Stimulated activated naive CD4-positive, alpha-beta T cell treated with Interleukin-2 at 50 U/mL for 16 hours (primary cell): ENCODE measurements at regions not wholly inside any gene's neighbourhood (a gene's known extent, or its start where the extent isn't known, plus 50 kb on each side); places are given as distances from the start of the nearest gene placed in this dataset.

Experiments used
- DNase-seq: peaks from one replicate; lab custom pipeline; 2025; lab: John Stamatoyannopoulos, UW

DNA sequence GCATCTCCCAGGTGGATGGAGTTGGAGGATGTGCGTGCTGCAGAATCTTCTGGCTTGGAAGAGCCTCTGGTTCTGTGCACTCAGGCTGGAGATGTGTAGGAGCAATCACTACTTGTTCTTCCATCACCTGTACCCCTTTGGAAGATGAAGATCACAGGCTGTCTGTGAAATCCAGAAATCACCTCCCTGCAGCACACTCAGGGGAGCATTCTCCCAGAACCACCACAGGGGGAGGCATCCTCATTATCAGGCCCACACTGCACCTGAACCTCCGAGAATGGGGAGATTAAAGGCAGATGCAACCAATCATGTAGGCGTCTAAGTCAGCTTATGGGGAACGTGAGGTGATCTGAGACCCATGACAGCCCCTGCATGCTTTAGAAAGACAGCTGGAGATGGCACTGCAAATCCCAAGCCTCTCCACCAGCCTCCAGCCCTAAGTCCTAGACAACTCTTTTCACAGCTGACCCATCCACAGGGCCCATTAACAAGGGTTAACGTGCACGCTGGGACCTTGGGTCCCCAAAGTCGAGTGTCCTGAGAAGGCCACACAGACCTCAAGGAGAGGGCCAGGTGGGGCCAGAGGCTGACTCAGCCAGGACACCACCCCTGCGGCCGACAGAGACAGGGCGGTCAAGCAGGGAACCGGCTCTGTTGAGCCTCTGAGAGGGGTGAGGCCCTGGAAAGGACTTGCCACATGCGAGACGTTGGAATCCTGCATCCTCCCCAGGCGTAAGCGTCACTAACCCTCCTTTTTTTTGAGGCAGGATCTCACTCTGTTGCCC, 314.9 kb downstream of the EIPR1 start:
- no peak for DNase-seq

- DNase-seq = no peak
Measured at GRCh38 chr2:3060049-3060448, 317.6 kb downstream of the EIPR1 start.

GRCh38 chr2:3059141-3059925, 318.3 kb downstream of the EIPR1 start:
- DNase-seq = no peak

DNA sequence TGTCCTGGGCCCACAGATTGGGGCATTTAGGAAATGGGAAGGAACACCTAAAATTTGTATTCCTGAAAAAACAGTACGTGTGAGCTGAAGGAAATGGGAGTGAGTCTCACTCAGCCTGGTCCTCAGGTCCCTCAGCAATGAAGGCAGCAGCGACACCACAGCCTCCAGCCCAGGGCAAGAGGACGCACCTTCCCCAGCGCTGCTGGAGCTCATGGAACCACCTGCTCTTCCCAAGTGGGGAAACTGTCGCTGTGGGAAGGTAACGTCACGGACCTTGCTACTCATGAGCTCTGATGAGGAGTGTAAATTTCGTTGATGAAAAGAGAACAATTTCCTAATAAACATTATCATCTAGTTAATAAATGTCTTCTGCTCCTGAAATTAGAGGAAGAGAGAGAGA, 323.6 kb downstream of the EIPR1 start:
- DNase-seq = no peak

DNA sequence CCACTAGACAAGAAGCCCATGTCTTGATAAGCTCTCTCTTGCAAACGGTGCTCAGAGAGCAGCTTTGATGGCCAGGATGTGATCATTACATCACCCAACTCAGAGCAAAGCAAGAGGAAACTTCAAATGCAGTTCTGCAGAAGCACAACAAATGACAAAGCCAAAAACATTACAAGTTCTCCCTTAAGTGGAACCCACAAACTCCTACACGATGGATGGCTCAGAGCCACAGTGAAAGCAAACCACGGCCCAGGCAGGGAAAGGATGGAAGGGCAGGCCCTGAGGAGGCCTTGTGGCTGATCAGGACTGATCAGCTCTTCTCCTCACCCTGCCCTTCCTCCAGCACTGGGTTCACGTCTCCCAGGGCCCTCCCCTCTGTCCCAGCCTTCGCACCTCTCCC, 326.4 kb downstream of the EIPR1 start:
- no peak for DNase-seq

DNA sequence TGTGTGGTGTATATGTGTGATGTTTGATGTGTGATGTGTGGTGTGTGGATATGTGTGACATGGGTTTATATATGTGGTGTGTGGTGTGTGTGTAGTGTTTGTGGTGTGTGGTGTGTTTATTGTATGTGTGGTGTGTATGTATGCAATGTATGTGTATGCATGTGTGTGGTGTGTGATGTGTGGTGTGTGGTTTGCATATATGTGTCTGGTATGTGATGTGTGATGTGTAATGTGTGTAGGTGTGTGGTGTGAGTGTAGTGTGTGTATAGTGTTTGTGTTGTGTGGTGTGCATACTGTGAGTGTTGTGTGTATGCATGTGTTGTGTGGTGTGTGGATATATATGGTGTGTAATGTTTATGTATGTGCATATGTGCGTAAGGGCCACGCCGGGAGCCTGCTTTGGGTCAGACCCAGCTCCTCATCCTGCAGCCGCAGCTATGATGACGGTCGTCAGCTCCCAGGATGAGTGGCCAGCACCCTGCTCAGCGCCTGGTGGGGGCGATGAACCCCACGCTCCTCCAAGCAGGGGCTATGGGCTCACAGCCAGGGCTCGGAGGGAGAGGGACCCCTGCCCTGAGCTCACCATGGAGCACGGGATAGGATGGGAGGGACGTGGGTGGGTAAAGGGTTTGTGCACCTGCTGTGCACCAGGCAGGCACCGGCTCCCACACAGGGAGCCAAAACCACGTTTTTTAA, 331.3 kb downstream of the EIPR1 start:
- DNase-seq = no peak

DNA sequence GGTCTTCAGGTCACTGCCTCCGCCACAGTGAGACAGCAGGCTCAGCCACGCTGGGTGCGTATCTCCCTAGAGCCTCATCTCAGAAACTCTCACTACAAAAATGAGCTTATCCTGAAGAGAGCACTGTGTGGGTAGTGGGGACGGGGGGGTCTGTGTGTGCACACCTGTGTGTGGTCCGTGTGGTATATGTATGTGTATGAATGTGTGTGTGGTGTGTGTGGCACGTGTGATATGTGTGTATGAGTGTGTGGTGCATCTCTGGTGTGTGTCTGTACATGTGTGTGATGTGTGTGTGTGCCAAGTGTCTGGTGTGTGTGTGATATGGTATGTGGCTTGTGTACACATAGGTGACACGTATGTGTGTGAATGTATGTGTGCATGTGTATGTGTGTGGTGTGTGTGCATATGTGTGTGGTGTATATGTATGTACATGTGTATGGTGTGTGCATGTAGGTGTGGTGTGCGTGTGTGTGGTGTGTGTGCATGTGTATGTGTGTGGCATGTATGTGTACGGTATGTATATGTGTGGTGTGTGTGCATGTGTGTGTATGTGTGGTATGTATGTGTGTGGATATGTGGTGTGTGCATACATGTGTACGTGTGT, 332.2 kb downstream of the EIPR1 start:
- DNase-seq = no peak

DNA sequence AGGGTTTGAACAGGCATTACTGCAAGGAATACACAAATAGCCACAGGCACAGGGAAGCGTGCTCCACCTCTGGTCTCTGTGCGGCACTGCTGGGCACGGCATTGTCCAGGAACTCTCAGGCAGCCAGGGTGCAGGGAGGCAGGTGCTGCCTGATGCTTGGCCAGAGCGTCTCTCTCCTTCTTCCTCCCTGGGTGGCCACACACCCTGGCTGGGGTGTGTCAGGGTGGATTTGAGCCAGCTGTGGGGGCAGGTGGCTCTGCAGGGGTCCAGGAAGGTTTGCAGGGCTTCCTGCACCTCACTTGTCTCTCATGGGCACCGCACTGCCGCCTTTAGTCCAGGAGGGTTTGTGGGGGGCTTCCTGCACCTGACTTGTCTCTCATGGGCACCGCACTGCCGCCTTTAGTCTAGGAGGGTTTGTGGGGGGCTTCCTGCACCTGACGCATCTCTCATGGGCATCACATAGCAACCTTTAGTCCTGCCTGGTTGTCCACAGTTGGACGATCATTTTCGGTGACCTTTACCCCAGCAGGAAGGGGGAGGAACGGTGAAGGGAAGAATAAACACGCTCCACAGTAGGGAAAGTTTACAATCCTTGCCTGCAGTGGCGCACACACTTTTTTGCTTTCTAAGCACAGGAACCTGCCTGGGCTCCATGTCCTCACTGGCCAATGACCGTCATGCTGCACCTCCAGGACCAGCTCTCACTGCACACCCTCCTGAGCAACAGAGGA, 332.9 kb downstream of the EIPR1 start:
- no peak for DNase-seq

- DNase-seq = no peak
Measured at GRCh38 chr2:3043726-3044125, 333.9 kb downstream of the EIPR1 start.

GRCh38 chr2:3042601-3043585, 334.7 kb downstream of the EIPR1 start:
- DNase-seq = no peak

DNA sequence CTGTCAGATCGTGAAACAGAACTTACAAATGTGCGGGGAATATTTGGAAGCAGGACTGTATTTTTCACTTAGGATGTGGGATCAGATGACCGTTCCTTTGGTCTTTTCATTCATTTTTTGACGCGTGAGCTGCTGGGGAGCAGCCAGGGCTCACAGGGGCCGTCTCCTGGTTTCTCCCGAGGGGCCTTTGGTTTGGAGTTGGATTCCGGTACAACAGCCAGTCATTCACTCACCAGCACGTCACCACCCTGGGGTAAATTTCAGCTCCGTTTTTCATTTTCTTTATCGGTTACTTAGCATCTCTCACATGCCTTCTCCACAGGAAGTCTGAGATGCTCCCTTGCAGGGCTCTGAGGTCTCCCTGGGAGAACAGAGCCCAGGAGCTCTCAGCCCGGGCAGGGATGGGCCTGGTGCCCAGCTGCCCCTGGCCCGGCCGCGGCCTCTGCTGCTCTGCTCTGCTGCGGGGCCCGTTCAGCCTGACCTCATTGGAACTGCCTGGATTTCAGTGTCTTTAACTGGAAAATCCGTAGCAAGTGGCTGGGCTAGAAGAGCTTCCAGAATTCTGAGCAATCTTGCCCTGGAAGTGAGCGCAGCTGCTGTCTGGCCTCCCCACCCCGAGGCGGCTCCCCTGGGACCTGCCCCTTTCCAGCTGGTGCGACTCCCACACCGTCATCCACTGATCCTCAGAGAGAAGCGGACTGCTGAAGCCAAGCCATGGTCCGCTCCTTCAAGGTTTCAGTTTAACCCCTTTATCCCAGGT, 335.6 kb downstream of the EIPR1 start:
- DNase-seq = no peak

DNA sequence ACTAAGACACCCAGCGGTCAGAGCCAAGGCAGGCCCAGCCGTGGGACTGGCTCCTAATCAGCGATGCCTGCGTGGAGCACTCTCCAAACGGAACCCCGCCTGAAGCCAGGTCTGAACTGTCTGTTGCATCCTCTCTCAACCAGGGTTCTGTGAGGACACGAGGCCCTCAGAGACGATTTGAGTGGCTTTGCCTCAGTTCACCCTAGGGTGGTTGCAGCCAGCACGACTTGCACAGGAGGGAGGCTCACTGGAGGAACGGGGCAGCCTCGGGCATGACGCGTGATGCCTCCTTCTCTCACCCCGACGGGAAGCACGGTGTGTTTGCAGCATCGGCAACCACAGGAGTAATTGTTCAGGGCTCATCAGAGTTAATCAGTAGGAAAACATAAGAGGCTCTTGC, 336.4 kb downstream of the EIPR1 start:
- no peak for DNase-seq

DNA sequence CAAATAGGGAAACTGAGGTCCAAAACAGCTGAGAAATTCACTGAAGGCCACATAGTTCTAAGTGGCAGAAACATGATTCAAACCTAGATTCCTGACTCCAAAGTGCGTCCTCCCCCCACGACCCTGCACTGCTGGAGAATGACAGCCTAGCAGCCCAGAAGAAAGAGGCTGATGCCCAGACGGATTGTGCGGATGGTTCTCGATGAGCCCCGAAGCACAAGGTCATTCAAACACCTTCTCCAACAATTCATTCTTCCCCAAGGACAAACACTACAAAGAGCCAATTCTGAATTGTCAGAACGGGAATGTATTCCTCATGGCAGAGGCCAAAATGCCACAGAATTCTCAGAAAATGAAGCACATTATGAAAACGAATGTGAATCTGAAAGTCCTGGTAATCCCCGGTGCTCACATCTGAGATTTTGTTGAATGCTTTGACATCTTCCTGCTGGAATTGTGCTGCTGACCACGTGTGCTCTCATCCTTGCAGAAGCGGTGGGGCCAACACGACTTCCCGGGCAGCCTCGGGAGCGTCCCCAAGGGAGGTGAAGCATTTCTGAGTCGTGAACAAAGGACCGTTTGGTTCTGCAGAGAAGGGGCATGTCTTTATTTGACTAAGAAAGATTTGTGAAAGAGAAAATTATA, 337.0 kb downstream of the EIPR1 start:
- DNase-seq = no peak

DNA sequence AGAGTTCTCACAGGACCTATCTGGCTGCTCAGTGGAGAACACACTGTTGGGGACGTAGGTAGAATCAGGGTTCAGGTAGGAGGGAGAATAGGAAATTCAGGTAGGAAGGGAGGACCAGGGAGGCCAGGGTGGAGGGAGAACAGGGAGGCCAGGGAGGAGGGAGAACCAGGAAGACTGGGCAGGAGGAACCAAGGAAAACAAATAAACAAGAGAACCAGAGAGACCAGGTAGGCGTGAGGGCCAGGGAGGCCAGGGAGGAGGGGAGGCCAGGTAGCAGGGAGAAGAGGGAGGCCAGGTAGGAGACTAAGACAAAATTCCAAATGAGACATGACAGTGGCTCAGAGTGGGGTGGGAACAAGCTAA, 337.6 kb downstream of the EIPR1 start:
- no peak for DNase-seq

DNA sequence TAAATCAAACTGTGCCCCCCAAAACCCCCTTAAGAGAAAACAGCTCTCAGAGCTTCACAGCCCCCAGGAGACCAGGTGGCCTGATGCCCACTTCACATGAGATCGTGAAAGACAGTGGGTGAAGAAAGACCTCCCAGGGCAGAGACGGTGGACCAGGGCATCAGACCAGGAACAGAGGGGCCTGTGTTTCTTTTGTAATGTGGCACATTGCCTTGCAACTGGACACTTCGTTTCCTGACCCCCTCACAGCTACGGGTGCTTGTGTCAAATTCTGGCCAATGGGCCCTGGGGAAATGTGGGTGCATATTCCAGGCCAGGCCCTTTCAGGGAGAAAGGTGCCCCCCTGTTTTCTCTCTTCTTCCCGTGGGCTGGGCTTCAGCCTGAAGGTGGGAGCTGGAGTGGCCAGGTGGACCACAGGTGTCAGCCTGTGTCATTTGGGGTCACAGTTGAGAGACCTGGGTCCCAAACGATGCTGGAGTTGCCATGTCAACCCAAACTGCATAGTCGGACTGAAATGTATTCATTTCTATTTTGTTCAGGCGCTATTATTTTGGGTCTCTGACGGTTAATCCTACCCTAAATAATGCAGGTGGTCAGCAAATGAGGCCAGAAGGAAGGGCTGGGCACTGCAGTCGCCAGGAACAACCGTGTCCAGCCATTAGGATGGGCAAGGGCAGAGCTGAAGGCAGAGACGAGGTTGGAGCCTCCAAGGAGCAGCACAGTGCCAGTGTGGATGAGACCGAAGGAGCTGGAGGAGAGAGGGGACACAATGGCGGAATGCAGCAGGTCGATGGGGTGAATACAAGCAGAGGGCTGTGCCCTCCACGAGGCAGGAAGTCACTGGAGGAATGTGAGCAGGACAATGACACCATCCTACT, 338.2 kb downstream of the EIPR1 start:
- DNase-seq = no peak

DNA sequence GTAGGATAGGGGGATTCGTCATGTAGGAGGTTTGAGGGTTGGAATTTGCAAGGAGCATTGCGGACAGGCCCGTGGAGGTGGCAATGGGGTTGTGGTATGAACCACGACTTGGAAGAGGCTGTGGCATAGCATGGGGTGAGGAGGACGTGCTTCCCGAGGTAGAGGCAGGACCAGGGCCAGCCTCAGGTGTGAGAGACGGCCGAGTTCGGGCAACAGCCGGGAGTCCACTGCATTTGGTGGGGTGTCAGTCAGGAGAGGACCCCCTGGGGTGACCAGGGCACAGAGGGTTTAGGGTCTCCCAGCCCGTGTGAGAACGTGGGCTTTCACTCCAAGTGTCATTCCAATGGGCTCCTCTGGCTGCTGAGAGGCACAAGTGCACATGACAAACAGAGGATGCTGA, 339.0 kb downstream of the EIPR1 start:
- DNase-seq = no peak

DNA sequence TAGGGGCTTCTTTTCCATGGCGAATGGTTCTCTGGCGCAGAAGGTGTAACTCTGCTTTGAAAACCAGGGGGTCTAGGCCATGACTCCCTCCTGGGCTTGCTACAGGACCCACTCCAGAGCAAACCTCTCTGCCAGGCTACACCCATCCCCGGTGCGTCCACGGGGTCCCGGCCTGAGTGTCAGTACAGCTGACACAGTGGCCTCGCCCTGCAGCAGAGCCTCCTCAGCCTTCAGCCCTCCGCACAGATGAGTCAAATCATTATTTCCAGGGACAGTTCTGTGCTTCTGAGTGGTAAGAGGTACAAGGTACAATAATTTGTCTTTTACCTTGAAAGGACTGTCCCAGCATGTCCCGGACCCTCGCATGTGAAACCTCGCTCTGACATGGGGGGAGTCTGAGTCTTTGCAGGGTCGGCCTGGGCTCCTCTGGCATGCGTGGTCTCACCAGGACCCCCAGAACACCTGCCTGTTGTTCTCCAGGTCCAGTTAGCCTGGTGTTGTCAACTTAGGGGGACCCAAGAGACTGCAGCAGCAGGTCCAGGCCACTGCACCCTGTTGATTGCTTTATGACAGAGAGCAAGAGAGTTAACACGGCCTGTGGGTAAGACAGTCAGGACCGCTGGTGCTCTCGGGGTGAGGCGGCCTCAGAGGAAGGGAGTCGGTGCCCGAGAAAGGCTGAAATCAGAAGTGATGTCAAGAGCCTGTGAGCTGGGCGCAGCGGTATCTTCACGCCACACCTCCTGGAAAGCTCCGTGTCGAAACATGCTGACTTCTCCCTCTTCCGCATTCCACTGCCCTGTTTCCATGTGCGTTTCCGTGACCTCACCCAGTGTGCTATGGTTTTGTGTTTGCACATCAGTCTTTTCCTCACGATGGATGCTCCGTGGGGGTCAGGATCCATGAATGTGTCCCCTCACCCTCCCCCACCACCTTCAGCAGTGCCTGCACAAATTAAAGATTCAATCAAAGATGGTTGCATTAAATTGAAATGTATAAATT, 340.1 kb downstream of the EIPR1 start:
- no peak for DNase-seq
